Karpas-422 (cell line): ENCODE measurements at regions not wholly inside any gene's neighbourhood (a gene's known extent, or its start where the extent isn't known, plus 50 kb on each side); places are given as distances from the start of the nearest gene placed in this dataset. TPM values are rescaled to one million over a fixed set of nuclear protein-coding genes. Genes with fewer than 3 reads are reported as not detected.

Experiments
- DNase-seq: peaks from one replicate; pipeline ENCODE4 v3.0.0-alpha.2; 2015
- H2AFZ ChIP-seq: fragments of 200-600 bp; sonication (generic); 2 replicates; pipeline ENCODE4 v1.6.1; 2014; ENCODE audit warnings: antibody characterized with exemption, low read length, mixed read lengths
- H3K27ac ChIP-seq: fragments of 200-600 bp; sonication (generic); 2 replicates; pipeline ENCODE4 v1.5.1; 2014; ENCODE audit warnings: mild to moderate bottlenecking, low read length, moderate library complexity
- H3K27me3 ChIP-seq: fragments of 200-600 bp; sonication (generic); 2 replicates; pipeline ENCODE4 v1.6.1; 2014; ENCODE audit warnings: low read length, mixed read lengths
- H3K36me3 ChIP-seq: fragments of 200-600 bp; sonication (generic); 2 replicates; pipeline ENCODE4 v1.6.1; 2014; ENCODE audit warnings: low read length, mixed read lengths; ENCODE audit not compliant: insufficient read depth
- H3K4me1 ChIP-seq: fragments of 200-600 bp; sonication (generic); 2 replicates; pipeline ENCODE4 v1.6.1; 2014; ENCODE audit warnings: mild to moderate bottlenecking, low read length, mixed read lengths
- H3K4me2 ChIP-seq: fragments of 200-600 bp; sonication (generic); 2 replicates; pipeline ENCODE4 v1.6.1; 2014; ENCODE audit warnings: low read length, low read depth, mild to moderate bottlenecking; ENCODE audit not compliant: poor library complexity, severe bottlenecking
- H3K4me3 ChIP-seq: fragments of 200-600 bp; sonication (generic); 2 replicates; pipeline ENCODE4 v1.5.1; 2014; ENCODE audit warnings: mild to moderate bottlenecking, antibody characterized with exemption, low read length, mixed read lengths
- H3K79me2 ChIP-seq: fragments of 200-600 bp; sonication (generic); 2 replicates; pipeline ENCODE4 v1.6.1; 2014; ENCODE audit warnings: mild to moderate bottlenecking, low read length, mixed read lengths
- H3K9ac ChIP-seq: fragments of 200-600 bp; sonication (generic); 2 replicates; pipeline ENCODE4 v1.6.0; 2014; ENCODE audit warnings: low read length
- H3K9me2 ChIP-seq: fragments of 200-600 bp; sonication (generic), shearing (Covaris generic); replicated peaks from 2 replicates; pipeline ENCODE4 v1.6.0; 2014; ENCODE audit warnings: mild to moderate bottlenecking, low read length, moderate library complexity; ENCODE audit not compliant: insufficient read depth
- H3K9me3 ChIP-seq: fragments of 300-700, 200-600 bp; sonication (generic); 2 replicates; pipeline ENCODE4 v1.6.1; 2014; ENCODE audit warnings: low read length, mixed read lengths
- H4K20me1 ChIP-seq: fragments of 200-600 bp; sonication (generic); 2 replicates; pipeline ENCODE4 v1.6.1; 2014; ENCODE audit warnings: mild to moderate bottlenecking, antibody characterized with exemption, low read length, low read depth; ENCODE audit not compliant: insufficient read depth
- small RNA-seq: library from RNA; depleted of rRNA; stranded (forward); fragments of <200 nt; gene quantifications from one replicate; pipeline ENCODE3, GENCODE V24; 2014

DNA sequence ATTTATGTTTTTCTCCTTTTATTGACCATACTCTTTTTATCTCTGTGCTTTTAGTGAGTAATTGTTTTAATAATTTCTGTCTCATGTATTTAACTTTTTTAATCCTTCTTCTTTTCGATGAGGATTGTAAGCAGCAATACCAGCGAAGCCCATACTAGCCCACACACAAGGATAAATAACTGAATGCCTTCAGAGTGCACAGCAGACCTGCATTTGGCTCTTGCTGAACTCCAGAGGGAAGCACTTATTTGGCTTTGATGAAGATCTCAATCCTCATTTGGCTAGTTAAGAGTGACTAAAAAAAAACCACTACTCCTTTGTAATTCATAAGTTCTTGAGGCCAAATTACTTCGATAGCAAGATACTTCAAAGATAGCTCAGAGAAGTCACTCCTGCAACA, 293.3 kb downstream of the METTL15 start:
- Histone ChIP-seq H3K9me2 (no peaks in the 10 kb centered on the region), H4K20me1 (no peaks in the 10 kb centered on the region), H3K9ac (no peak overlapping the region), H3K4me3 (no peak overlapping the region), H3K4me2 (no peak overlapping the region), H3K27me3 (no peaks in the 10 kb centered on the region), H3K79me2 (no peaks in the 10 kb centered on the region), H3K36me3 (no peaks in the 10 kb centered on the region), H3K9me3 (no peaks in the 10 kb centered on the region), H3K27ac (no peak overlapping the region), H2AFZ (no peak overlapping the region), H3K4me1 (no peaks in the 10 kb centered on the region)
- no peak for DNase-seq

DNA sequence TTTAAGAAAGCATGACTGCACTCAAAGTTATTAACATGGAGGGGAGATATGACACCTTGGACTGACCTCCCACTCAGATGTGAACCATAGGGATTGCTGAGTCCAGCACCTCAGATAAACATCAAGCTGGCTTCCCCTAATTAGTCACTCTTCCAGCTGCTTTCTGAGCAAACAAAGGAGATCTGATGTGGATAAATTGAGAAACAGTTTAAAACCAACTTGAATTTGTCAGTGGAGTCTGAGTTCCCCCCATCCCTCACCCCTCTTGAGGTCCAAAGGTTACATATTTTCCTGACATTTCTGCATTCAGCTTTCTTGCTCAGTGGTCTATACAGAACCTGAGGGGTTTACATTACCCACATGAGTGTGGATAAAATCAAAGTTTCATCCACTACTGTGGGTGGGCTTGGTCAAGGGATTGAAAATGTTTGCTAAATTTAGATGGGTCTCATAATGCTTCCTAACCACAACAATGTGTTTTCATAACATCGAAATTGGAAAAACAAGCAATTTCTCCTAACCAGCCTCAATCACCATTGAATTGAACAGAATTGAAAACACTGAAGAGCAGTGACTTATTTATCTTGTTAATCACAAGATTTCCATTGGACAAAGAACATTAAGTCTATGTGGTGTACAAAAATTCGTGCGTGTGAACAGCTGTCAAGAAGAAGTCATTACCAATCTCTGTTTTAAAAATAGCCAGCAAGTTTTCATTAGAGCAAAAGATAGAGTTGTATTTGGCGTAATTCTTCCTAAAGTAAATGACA, 292.3 kb downstream of the METTL15 start:
- Histone ChIP-seq H3K27ac (no peak overlapping the region), H3K4me2 (no peak overlapping the region), H3K9me3 (no peaks in the 10 kb centered on the region), H3K4me3 (no peak overlapping the region), H4K20me1 (no peaks in the 10 kb centered on the region), H3K36me3 (no peaks in the 10 kb centered on the region), H3K9me2 (no peaks in the 10 kb centered on the region), H3K79me2 (no peaks in the 10 kb centered on the region), H2AFZ (no peak overlapping the region), H3K4me1 (no peaks in the 10 kb centered on the region), H3K9ac (no peak overlapping the region), H3K27me3 (no peaks in the 10 kb centered on the region)
- no peak for DNase-seq

DNA sequence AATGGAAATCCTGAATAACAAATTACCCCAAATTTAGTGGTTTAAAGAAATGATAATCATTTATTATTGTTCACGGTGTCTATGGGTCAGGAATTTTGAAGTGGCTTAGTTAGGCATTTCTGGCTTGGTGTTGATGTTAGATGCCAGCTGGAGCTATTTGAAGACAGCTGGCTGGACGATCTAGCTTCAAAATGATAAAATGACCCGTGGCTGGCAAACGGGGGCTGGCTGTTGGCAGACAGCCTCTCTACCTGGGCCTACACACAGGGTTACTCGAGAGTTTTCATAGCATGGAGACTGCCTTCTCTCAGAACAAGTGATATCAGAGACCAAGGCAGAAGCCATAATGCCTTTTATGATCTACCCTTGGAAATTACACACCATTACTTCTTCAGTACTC, 285.2 kb downstream of the METTL15 start:
- Histone ChIP-seq H3K27me3 (no peaks in the 10 kb centered on the region), H3K9me2 (no peaks in the 10 kb centered on the region), H3K4me3 (no peak overlapping the region), H3K79me2 (no peaks in the 10 kb centered on the region), H3K9me3 (no peaks in the 10 kb centered on the region), H3K9ac (no peak overlapping the region), H4K20me1 (no peaks in the 10 kb centered on the region), H2AFZ (no peak overlapping the region), H3K4me2 (no peak overlapping the region), H3K36me3 (no peaks in the 10 kb centered on the region), H3K27ac (no peak overlapping the region), H3K4me1 (no peaks in the 10 kb centered on the region)
- no peak for DNase-seq

DNA sequence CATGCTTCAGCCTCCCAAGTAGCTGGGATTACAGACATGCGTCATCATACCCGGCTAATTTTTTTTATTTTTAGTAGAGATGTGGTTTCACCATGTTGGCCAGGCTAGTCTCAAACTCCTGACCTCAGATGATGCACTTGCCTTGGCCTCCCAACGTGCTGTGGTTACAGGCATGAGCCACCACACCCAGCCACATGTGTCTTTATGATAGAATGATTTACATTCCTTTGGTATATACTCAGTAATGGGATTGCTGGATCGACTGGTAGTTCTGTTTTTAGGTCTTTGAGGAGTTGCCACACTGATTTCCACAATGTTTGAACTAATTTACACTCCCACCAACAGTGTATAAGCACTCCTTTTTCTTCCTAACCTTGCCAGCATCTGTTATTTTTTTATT, 276.2 kb downstream of the METTL15 start:
- Histone ChIP-seq H3K4me2 (no peak overlapping the region), H3K4me1 (no peaks in the 10 kb centered on the region), H3K27me3 (no peaks in the 10 kb centered on the region), H3K36me3 (no peaks in the 10 kb centered on the region; the same call in 1 of the 2 replicates), H4K20me1 (no peaks in the 10 kb centered on the region), H3K9me2 (no peaks in the 10 kb centered on the region), H3K27ac (no peak overlapping the region), H3K79me2 (no peaks in the 10 kb centered on the region), H2AFZ (no peak overlapping the region), H3K9ac (no peak overlapping the region), H3K9me3 (no peaks in the 10 kb centered on the region), H3K4me3 (no peak overlapping the region)
- no peak for DNase-seq

DNA sequence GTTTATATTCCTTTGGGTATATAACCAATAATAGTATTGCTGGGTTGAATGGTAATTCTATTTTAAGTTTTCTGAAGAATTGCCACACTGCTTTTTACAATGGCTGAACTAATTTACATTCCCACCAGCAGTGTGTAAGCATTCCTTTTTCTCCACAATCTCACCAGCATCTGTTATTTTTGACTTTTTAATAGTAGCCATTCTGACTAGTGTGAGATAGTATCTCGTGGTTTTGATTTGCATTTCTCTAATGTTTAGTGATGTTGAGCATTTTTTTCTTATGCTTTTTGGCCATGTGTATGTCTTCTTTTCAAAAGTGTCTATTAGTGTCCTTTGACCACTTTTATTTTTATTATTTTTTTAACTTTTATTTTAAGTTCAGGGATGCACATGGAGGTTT, 275.3 kb downstream of the METTL15 start:
- no peak overlapping the region for H3K4me3 ChIP-seq
- H3K9me3 ChIP-seq: no peaks in the 10 kb centered on the region
- no peak for DNase-seq
- no peak overlapping the region for H3K27ac ChIP-seq
- H3K36me3 ChIP-seq: no peaks in the 10 kb centered on the region; the same call in 1 of the 2 replicates
- no peaks in the 10 kb centered on the region for H3K27me3 ChIP-seq
- H4K20me1 ChIP-seq: no peaks in the 10 kb centered on the region
- no peaks in the 10 kb centered on the region for H3K4me1 ChIP-seq
- no peak overlapping the region for H2AFZ ChIP-seq
- no peak overlapping the region for H3K4me2 ChIP-seq
- H3K9ac ChIP-seq: no peak overlapping the region
- H3K79me2 ChIP-seq: no peaks in the 10 kb centered on the region
- H3K9me2 ChIP-seq: no peaks in the 10 kb centered on the region

Small RNA genes lying in the stretch of these regions (small RNA-seq; reads per million reads assigned to genes)
- gene MIR8068: not detected
- not detected for gene RN7SL240P
